K562 (cell line): ENCODE measurements at regions not wholly inside any gene's neighbourhood (a gene's known extent, or its start where the extent isn't known, plus 50 kb on each side); places are given as distances from the start of the nearest gene placed in this dataset.
A peak's percentile ranks its signal among the peaks of the same experiment; 100 is the strongest.

ENCODE experiments used
- ATF1 ChIP-seq, 2 experiments: fragments of 450-650 bp in 1 of 2; IDR thresholded peaks; 2 replicates each; pipeline ENCODE4 v1.6.1; 2016; ENCODE audit warnings: missing compliant biosample characterization in 1 of 2, missing genetic modification characterization in 1 of 2
- CBFA2T2 ChIP-seq: fragments of 450-650 bp; conservative IDR thresholded peaks from 2 replicates; pipeline ENCODE4 v1.6.1; 2017; ENCODE audit warnings: mild to moderate bottlenecking
- CBX5 ChIP-seq: IDR thresholded peaks from 2 replicates; pipeline ENCODE4 v1.6.1; 2014; ENCODE audit warnings: low read depth, borderline replicate concordance
- CHCHD3 ChIP-seq: fragments of 250-450 bp; sonication (Bioruptor Pico); IDR thresholded peaks from 2 replicates; pipeline ENCODE4 v2.1.2; 2022; ENCODE audit warnings: mild to moderate bottlenecking
- CREB5 ChIP-seq: fragments of 250-450 bp; sonication (Bioruptor Pico); IDR thresholded peaks from 2 replicates; pipeline ENCODE4 v1.5.0; 2020; ENCODE audit warnings: mild to moderate bottlenecking
- CREBBP ChIP-seq: IDR thresholded peaks from one replicate; pipeline ENCODE4 v1.6.1; 2012; ENCODE audit warnings: low read depth, mild to moderate bottlenecking, control low read depth, inconsistent platforms, low read length
- DIDO1 ChIP-seq: fragments of 450-650 bp; IDR thresholded peaks from 2 replicates; pipeline ENCODE4 v1.6.1; 2016; ENCODE audit warnings: low read depth, missing biosample characterization, missing genetic modification characterization
- HDAC1 ChIP-seq, 2 experiments: fragments of 450-650 bp; IDR thresholded peaks; 2 replicates each; pipeline ENCODE4 v1.6.1; 2016 to 2017; ENCODE audit warnings: inconsistent platforms in 1 of 2, mild to moderate bottlenecking in 1 of 2, moderate library complexity in 1 of 2
- HNRNPK ChIP-seq: fragments of 200-400 bp; formaldehyde crosslinking; IDR thresholded peaks from one replicate; pipeline ENCODE4 v1.6.1; 2018; ENCODE audit warnings: mild to moderate bottlenecking, low read depth, low read length; ENCODE audit not compliant: poor library complexity, severe bottlenecking
- HNRNPLL ChIP-seq: fragments of 200-400 bp; formaldehyde crosslinking; IDR thresholded peaks from 2 replicates; pipeline ENCODE4 v1.6.1; 2017; ENCODE audit warnings: low read length, low read depth, mild to moderate bottlenecking; ENCODE audit not compliant: poor library complexity, severe bottlenecking
- ID3 ChIP-seq, 2 experiments: fragments of 250-450 bp in 1 of 2; fragments of 450-650 bp in 1 of 2; sonication (Bioruptor Pico) in 1 of 2; IDR thresholded peaks; 2 replicates each; pipeline versions ENCODE4 v1.6.1 to v1.8.0; 2016 to 2021; ENCODE audit warnings: mild to moderate bottlenecking in 2 of 2, moderate library complexity in 2 of 2, missing compliant biosample characterization in 1 of 2, missing genetic modification characterization in 1 of 2
- KDM1A ChIP-seq, 2 experiments: fragments of 450-650 bp; IDR thresholded peaks; 2 replicates each; pipeline ENCODE4 v1.6.1; 2016; ENCODE audit warnings: mild to moderate bottlenecking in 2 of 2
- MAFG ChIP-seq: fragments of 450-650 bp; conservative IDR thresholded peaks from 2 replicates; pipeline ENCODE4 v1.6.1; 2016; ENCODE audit warnings: missing genetic modification characterization, missing compliant biosample characterization
- MAX ChIP-seq: sonication (generic); formaldehyde crosslinking; IDR thresholded peaks from 2 replicates; pipeline ENCODE4 v1.9.0; 2022; ENCODE audit warnings: mild to moderate bottlenecking, missing genetic modification reagents
- MTA1 ChIP-seq: fragments of 450-650 bp; IDR thresholded peaks from 2 replicates; pipeline ENCODE4 v1.6.1; 2017; ENCODE audit warnings: borderline replicate concordance
- NCOA1 ChIP-seq: fragments of 450-650 bp; IDR thresholded peaks from 2 replicates; pipeline ENCODE4 v1.6.1; 2016; ENCODE audit warnings: low read depth
- NCOR1 ChIP-seq: fragments of 450-650 bp; IDR thresholded peaks from 2 replicates; pipeline ENCODE4 v1.6.1; 2016; ENCODE audit warnings: mild to moderate bottlenecking, moderate library complexity
- PRMT5 ChIP-seq: sonication (generic); formaldehyde crosslinking; IDR thresholded peaks from 2 replicates; pipeline ENCODE4 v1.5.0; 2020; ENCODE audit warnings: missing genetic modification reagents
- SAP30 ChIP-seq: fragments of 200-600 bp; sonication (generic); IDR thresholded peaks from 2 replicates; pipeline ENCODE4 v1.6.1; 2012; ENCODE audit warnings: borderline replicate concordance, low read depth, mild to moderate bottlenecking, moderate library complexity, low read length, control low read depth, inconsistent platforms; ENCODE audit not compliant: insufficient read depth, poor library complexity, severe bottlenecking
- SMAD1 ChIP-seq: fragments of 150-350 bp; IDR thresholded peaks from 2 replicates; pipeline ENCODE4 v1.6.1; 2014; ENCODE audit warnings: low read length, low read depth; ENCODE audit not compliant: partially characterized antibody
- SNAPC5 ChIP-seq: fragments of 250-450 bp; sonication (Bioruptor Pico); IDR thresholded peaks from 2 replicates; pipeline ENCODE4 v1.8.0; 2021; ENCODE audit warnings: moderate library complexity, mild to moderate bottlenecking, inconsistent platforms
- TARDBP ChIP-seq: fragments of 450-650 bp; IDR thresholded peaks from 2 replicates; pipeline ENCODE4 v1.6.1; 2016
- XRCC5 ChIP-seq: fragments of 200-400 bp; formaldehyde crosslinking; IDR thresholded peaks from 2 replicates; pipeline ENCODE4 v1.6.1; 2017; ENCODE audit warnings: low read depth, mild to moderate bottlenecking, low read length
- ZNF280B ChIP-seq: fragments of 250-450 bp; sonication (Bioruptor Pico); IDR thresholded peaks from 2 replicates; pipeline ENCODE4 v1.5.1; 2021; ENCODE audit warnings: mild to moderate bottlenecking
- ZNF316 ChIP-seq: fragments of 450-650 bp; IDR thresholded peaks from 2 replicates; pipeline ENCODE4 v1.6.1; 2016
- ZNF740 ChIP-seq, 3 experiments: fragments of 200-800 bp in 1 of 3; sonication (Bioruptor generic) in 1 of 3; sonication (generic) in 1 of 3; formaldehyde crosslinking in 1 of 3; IDR thresholded peaks; 2 replicates each; pipeline versions ENCODE4 v1.6.1 to v1.8.0; 2016 to 2022; ENCODE audit warnings: mild to moderate bottlenecking in 2 of 3, missing compliant biosample characterization in 2 of 3, missing genetic modification characterization in 2 of 3, missing genetic modification reagents in 1 of 3

GRCh38 chr16:5972747-5973146, 875.2 kb upstream of the EEF2KMT start (continued):
- TF ChIP-seq ZNF740 (CRISPR knock-in tag; IDR thresholded peaks at IDR 0.05) (no peak), ZNF740 (tag; IDR thresholded peaks at IDR 0.05) (no peak), PRMT5 (CRISPR knock-in tag) (no peak), HNRNPK (no peak), CREBBP (no peak), MAX (CRISPR knock-in tag) (no peak), NCOR1 (no peak), HNRNPLL (no peak), ATF1 (CRISPR knock-in tag; IDR thresholded peaks at IDR 0.05) (no peak), ATF1 (tag; IDR thresholded peaks at IDR 0.05) (no peak), SNAPC5 (no peak), MTA1 (no peak), ZNF316 (peak; percentile 50; the same call in 1 of the 2 replicates), CBFA2T2 (no peak), CHCHD3 (no peak), CBX5 (no peak), CREB5 (CRISPR knock-in tag) (no peak), ZNF280B (CRISPR knock-in tag) (no peak), SAP30 (no peak), ID3 (CRISPR knock-in tag; IDR thresholded peaks at IDR 0.05) (no peak), ID3 (tag; IDR thresholded peaks at IDR 0.05) (no peak), HDAC1 (IDR thresholded peaks at IDR 0.05) (no peak), SMAD1 (no peak), XRCC5 (no peak), DIDO1 (tag) (no peak), NCOA1 (no peak), TARDBP (no peak), MAFG (tag) (peak; percentile 32; the same call in 1 of the 2 replicates), KDM1A (IDR thresholded peaks at IDR 0.05) (no peak)
